Brain microvascular endothelial cell (primary cell): ENCODE measurements at regions not wholly inside any gene's neighbourhood (a gene's known extent, or its start where the extent isn't known, plus 50 kb on each side); places are given as distances from the start of the nearest gene placed in this dataset.

Source experiments
- DNase-seq: peaks from one replicate; pipeline ENCODE4 v3.0.0-alpha.2; 2020
- H3K27ac ChIP-seq: fragments of 250-450 bp; sonication (Bioruptor Pico); 2 replicates; pipeline ENCODE4 v1.5.1; 2020; ENCODE audit warnings: mild to moderate bottlenecking, moderate library complexity
- H3K27me3 ChIP-seq: fragments of 250-450 bp; sonication (Bioruptor Pico); replicated peaks from 2 replicates; pipeline ENCODE4 v1.5.1; 2020; ENCODE audit warnings: mild to moderate bottlenecking
- H3K36me3 ChIP-seq: fragments of 250-450 bp; sonication (Bioruptor Pico); replicated peaks from 2 replicates; pipeline ENCODE4 v1.5.1; 2020; ENCODE audit warnings: mild to moderate bottlenecking
- H3K4me3 ChIP-seq: 2 replicates; pipeline ENCODE4 v1.5.1; 2011; ENCODE audit warnings: low read depth, mild to moderate bottlenecking, control low read depth, low read length, moderate library complexity
- CTCF ChIP-seq: IDR thresholded peaks from 2 replicates; pipeline ENCODE4 v1.5.1; 2011; ENCODE audit warnings: low read depth, mild to moderate bottlenecking, moderate library complexity, low read length, control low read depth, inconsistent platforms; ENCODE audit errors: missing control alignments
- in situ Hi-C: cut with HindIII; loops from 2 replicates; pipeline ENCODE4 v1.10.0; 2017; ENCODE audit warnings: low sequenced_read_pairs, low pct_ligation_motif_present

DNA sequence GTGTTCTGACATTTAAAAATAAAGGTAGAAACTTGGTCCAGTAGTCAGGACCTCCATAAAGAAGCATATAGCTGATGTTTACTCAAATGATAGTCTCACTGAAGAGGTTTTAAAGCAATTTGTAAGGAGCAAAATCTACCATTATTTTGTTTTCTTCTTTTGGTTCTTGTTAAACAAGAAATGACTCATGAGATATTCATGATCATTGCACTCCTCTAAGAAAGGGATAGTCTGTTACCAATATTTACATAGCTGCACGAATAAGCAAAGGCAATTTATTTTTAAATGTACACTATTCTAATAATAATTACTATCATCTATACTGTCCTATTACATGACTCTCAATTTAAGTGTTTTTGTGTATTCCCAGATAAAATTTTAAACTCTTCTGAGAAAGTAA lies 397.9 kb downstream of the FAM47B start:
- H3K27me3 ChIP-seq: no peaks in the 10 kb centered on the region
- H3K4me3 ChIP-seq: no peak overlapping the region
- no peaks in the 10 kb centered on the region for H3K36me3 ChIP-seq
- TF ChIP-seq CTCF: no peak
- no peak for DNase-seq
- in situ Hi-C loops: no loop called here
- no peak overlapping the region for H3K27ac ChIP-seq

DNA sequence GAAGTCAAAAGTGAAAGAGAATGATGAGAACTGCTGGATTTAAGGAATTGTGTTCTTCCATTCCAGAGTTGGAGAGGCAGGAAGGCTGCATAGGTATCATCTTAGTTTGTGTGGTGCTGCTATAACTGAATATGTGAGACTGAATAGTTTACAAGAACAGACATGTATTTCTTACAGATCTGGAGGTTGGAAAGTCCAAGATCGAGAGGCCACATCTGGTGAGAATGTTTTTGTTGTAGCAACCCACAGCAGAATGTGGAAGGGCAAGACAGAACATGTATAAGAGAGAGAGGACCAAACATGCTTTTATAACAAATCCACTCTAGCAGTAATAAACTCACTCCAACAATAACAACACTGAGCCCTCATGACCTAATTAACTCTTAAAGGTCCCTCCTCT lies 408.6 kb downstream of the FAM47B start:
- no peak for TF ChIP-seq CTCF
- H3K36me3 ChIP-seq: no peaks in the 10 kb centered on the region
- DNase-seq: no peak
- no peak overlapping the region for H3K27ac ChIP-seq
- H3K4me3 ChIP-seq: no peak overlapping the region
- in situ Hi-C loops: no loop called here
- no peaks in the 10 kb centered on the region for H3K27me3 ChIP-seq

DNA sequence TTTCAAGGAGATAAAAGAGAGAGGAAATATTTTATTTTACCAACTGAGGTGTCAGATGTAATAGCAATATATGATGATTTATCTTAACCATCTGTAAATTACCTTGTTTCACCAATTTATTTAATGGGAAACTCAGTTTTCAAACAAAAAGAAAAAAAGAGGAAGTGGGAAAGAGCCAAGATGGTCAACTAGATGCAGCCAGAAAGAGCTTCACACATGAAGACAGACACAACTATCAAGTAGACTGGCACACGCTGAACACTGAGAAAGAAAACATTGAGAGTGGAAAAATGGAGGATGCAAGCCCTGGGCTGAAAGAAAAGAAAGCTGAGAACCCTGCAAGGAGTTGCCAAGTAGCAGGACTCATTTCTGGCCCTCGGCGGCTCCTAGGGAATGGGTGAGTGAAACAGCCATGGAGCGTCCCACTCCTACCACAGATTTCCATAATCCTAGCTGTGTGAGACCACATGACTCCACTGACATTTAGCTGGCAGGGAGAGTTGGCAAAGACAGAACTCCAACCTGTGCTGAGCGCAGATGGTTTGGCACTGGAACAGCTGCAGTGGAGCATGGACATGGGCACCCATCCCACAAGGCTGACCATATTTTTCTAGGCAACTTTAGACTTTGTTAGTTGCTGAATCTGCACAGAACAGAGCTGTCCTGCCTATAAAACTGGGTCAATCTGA lies 409.3 kb downstream of the FAM47B start:
- no peak for DNase-seq
- H3K27ac ChIP-seq: no peak overlapping the region
- TF ChIP-seq CTCF: no peak
- no peak overlapping the region for H3K4me3 ChIP-seq
- no peaks in the 10 kb centered on the region for H3K36me3 ChIP-seq
- in situ Hi-C loops: no loop called here
- no peaks in the 10 kb centered on the region for H3K27me3 ChIP-seq

GRCh38 chrX:35357656-35358055 lies 415.1 kb downstream of the FAM47B start:
- Histone ChIP-seq H3K4me3 (no peak overlapping the region), H3K27me3 (no peaks in the 10 kb centered on the region), H3K36me3 (no peaks in the 10 kb centered on the region), H3K27ac (no peak overlapping the region)
- in situ Hi-C loops: no loop called here
- no peak for DNase-seq
- no peak for TF ChIP-seq CTCF

DNA sequence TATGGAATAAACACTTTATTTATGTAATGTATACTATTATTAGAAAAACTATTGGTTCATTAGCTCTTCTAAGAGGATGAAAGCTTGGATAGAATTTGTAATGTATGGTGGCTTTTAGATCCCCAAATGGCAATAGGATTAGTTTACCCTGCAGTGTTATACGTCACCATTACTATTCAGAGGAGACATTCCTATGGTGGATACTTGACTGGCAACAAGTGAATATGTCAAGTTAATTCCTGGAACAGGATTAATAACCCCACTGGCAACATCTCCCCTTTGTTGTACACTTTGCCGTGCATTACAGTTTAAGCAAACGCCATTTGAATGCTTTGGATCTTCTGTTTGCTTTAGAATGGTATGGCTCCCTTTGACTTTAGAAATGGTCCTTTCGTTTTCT lies 420.3 kb downstream of the FAM47B start:
- TF ChIP-seq CTCF: no peak
- in situ Hi-C loops: no loop called here
- Histone ChIP-seq H3K4me3 (no peak overlapping the region), H3K27me3 (no peaks in the 10 kb centered on the region), H3K27ac (no peak overlapping the region), H3K36me3 (no peaks in the 10 kb centered on the region)
- no peak for DNase-seq

DNA sequence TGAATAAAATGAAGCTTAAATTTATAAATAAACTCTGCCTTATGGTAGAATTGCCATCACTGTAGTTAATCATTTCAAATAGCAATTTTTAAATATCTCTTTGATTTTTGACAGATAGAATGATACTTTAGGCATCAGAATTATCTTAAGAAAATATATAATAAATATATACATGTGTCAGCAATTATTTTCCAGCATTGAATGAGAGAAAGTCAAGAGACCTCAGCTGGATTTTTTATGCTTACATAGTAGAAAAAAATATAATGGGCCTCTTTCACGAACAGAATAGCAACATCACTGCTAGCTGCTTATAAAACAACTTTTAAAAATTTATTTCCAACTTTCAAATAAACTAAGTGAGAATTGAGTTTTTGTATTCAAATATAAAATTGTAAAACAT lies 424.0 kb upstream of the MAGEB16 start:
- no peak for DNase-seq
- Histone ChIP-seq H3K27me3 (no peaks in the 10 kb centered on the region), H3K4me3 (no peak overlapping the region), H3K36me3 (no peaks in the 10 kb centered on the region), H3K27ac (no peak overlapping the region)
- TF ChIP-seq CTCF: no peak
- in situ Hi-C loops: no loop called here
